Fibroblast of lung (primary cell): ENCODE measurements at regions not wholly inside any gene's neighbourhood (a gene's known extent, or its start where the extent isn't known, plus 50 kb on each side); places are given as distances from the start of the nearest gene placed in this dataset.

ENCODE experiments used
- DNase-seq, 2 donors: peaks; one replicate each; pipeline versions ENCODE4 v3.0.0 to v3.0.0-alpha.2; 2010; ENCODE audit warnings: low read depth in 2 of 2
- H2AFZ ChIP-seq: 2 replicates; pipeline ENCODE4 v1.5.1; 2012; ENCODE audit warnings: low read length, control low read depth, inconsistent platforms
- H3K27ac ChIP-seq: 2 replicates; pipeline ENCODE4 v1.5.1; 2011; ENCODE audit warnings: low read length, control low read depth; ENCODE audit not compliant: insufficient read depth
- H3K27me3 ChIP-seq: 2 replicates; pipeline ENCODE4 v1.5.1; 2011; ENCODE audit warnings: mild to moderate bottlenecking, low read length; ENCODE audit not compliant: control insufficient read depth, insufficient read depth
- H3K36me3 ChIP-seq: 2 replicates; pipeline ENCODE4 v1.5.1; 2011; ENCODE audit warnings: low read length; ENCODE audit not compliant: control insufficient read depth, insufficient read depth
- H3K4me1 ChIP-seq: 2 replicates; pipeline ENCODE4 v1.5.1; 2011; ENCODE audit warnings: low read length; ENCODE audit not compliant: control insufficient read depth, insufficient read depth; ENCODE audit errors: extremely low read depth
- H3K4me2 ChIP-seq: 2 replicates; pipeline ENCODE4 v1.5.1; 2011; ENCODE audit warnings: low read length, control low read depth; ENCODE audit not compliant: insufficient read depth; ENCODE audit errors: extremely low read depth
- H3K4me3 ChIP-seq, 4 experiments: fragments of 200-600 bp in 1 of 4; sonication (generic) in 1 of 4; replicated peaks in 1 of 4; 2 replicates each; pipeline ENCODE4 v1.5.1; 2011 to 2016; ENCODE audit warnings: low read length in 4 of 4, low read depth in 3 of 4, mild to moderate bottlenecking in 3 of 4, control low read depth in 2 of 4, inconsistent platforms in 1 of 4, mixed read lengths in 1 of 4; ENCODE audit not compliant: insufficient read depth in 1 of 4; ENCODE audit errors: control extremely low read depth in 1 of 4
- H3K79me2 ChIP-seq: 2 replicates; pipeline ENCODE4 v1.5.1; 2012; ENCODE audit warnings: mild to moderate bottlenecking, low read length, inconsistent platforms; ENCODE audit not compliant: control insufficient read depth, insufficient read depth
- H3K9ac ChIP-seq: 2 replicates; pipeline ENCODE4 v1.5.1; 2011; ENCODE audit warnings: mild to moderate bottlenecking, low read length, control low read depth; ENCODE audit not compliant: insufficient read depth
- H3K9me3 ChIP-seq: 2 replicates; pipeline ENCODE4 v1.5.1; 2012; ENCODE audit warnings: low read depth, low read length; ENCODE audit not compliant: control insufficient read depth, insufficient read depth
- H4K20me1 ChIP-seq: 2 replicates; pipeline ENCODE4 v1.5.1; 2011; ENCODE audit warnings: low read length; ENCODE audit not compliant: control insufficient read depth, insufficient read depth; ENCODE audit errors: extremely low read depth
- CTCF ChIP-seq, 2 donors: IDR thresholded peaks in 1 of 2; conservative IDR thresholded peaks in 1 of 2; 1 replicate in 1 of 2; 2 replicates in 1 of 2; pipeline ENCODE4 v1.5.1; 2011 to 2012; ENCODE audit warnings: low read length in 2 of 2, control low read depth in 1 of 2, inconsistent platforms in 1 of 2, low read depth in 1 of 2, mild to moderate bottlenecking in 1 of 2
- EZH2 ChIP-seq: IDR thresholded peaks from 2 replicates; pipeline ENCODE4 v1.5.1; 2012; ENCODE audit warnings: low read length, control low read depth, mild to moderate bottlenecking; ENCODE audit errors: missing control alignments

- Histone ChIP-seq H2AFZ (no peak overlapping the region), H3K79me2 (no peaks in the 10 kb centered on the region), H3K4me1 (no peaks in the 10 kb centered on the region), H3K9ac (no peak overlapping the region), H3K36me3 (no peaks in the 10 kb centered on the region), H3K27me3 (no peaks in the 10 kb centered on the region), H3K4me3 (no peak overlapping the region), H3K4me2 (no peak overlapping the region), H4K20me1 (no peaks in the 10 kb centered on the region), H3K9me3 (no peaks in the 10 kb centered on the region), H3K27ac (no peak overlapping the region)
- no peak for TF ChIP-seq CTCF (conservative IDR thresholded peaks at IDR 0.05 in 1 of 2, IDR thresholded peaks at IDR 0.05 in 1 of 2; ENCODE audit: low read depth in 1 of 2, low read length in 2 of 2)
- TF ChIP-seq EZH2: no peak
- no peak for DNase-seq
Measured at GRCh38 chr12:4047421-4047820, 174.2 kb upstream of the PARP11 start.

- Histone ChIP-seq H3K27ac (no peak overlapping the region), H3K4me1 (no peaks in the 10 kb centered on the region), H3K9ac (no peak overlapping the region), H3K27me3 (no peaks in the 10 kb centered on the region), H3K4me2 (no peak overlapping the region), H4K20me1 (no peaks in the 10 kb centered on the region), H3K9me3 (no peaks in the 10 kb centered on the region), H3K36me3 (no peaks in the 10 kb centered on the region), H2AFZ (no peak overlapping the region), H3K4me3 (no peak overlapping the region), H3K79me2 (no peaks in the 10 kb centered on the region)
- TF ChIP-seq EZH2 (no peak), CTCF (conservative IDR thresholded peaks at IDR 0.05 in 1 of 2, IDR thresholded peaks at IDR 0.05 in 1 of 2; ENCODE audit: low read depth in 1 of 2, low read length in 2 of 2) (no peak)
- DNase-seq: no peak
Measured at GRCh38 chr12:4046495-4046840, 173.3 kb upstream of the PARP11 start.

GRCh38 chr12:4045786-4046494, 172.7 kb upstream of the PARP11 start:
- H3K27me3 ChIP-seq: no peaks in the 10 kb centered on the region
- no peaks in the 10 kb centered on the region for H3K36me3 ChIP-seq
- H3K4me3 ChIP-seq: no peak overlapping the region
- no peak for DNase-seq
- H3K4me2 ChIP-seq: no peak overlapping the region
- H4K20me1 ChIP-seq: no peaks in the 10 kb centered on the region
- TF ChIP-seq EZH2: no peak
- no peak for TF ChIP-seq CTCF (conservative IDR thresholded peaks at IDR 0.05 in 1 of 2, IDR thresholded peaks at IDR 0.05 in 1 of 2; ENCODE audit: low read depth in 1 of 2, low read length in 2 of 2)
- H3K9me3 ChIP-seq: no peaks in the 10 kb centered on the region
- H3K4me1 ChIP-seq: no peaks in the 10 kb centered on the region
- no peak overlapping the region for H2AFZ ChIP-seq
- no peak overlapping the region for H3K27ac ChIP-seq
- no peak overlapping the region for H3K9ac ChIP-seq
- H3K79me2 ChIP-seq: no peaks in the 10 kb centered on the region
